MM.1S (cell line): ENCODE measurements at regions not wholly inside any gene's neighbourhood (a gene's known extent, or its start where the extent isn't known, plus 50 kb on each side); places are given as distances from the start of the nearest gene placed in this dataset.

ENCODE experiments used
- CTCF ChIP-seq: fragments of 300-600 bp; sonication (generic); IDR thresholded peaks from 2 replicates; pipeline ENCODE4 v1.5.1; 2016; ENCODE audit warnings: antibody characterized with exemption, low read length, mixed read lengths
- EZH2 ChIP-seq: fragments of 300-600 bp; sonication (generic); optimal IDR thresholded peaks from 2 replicates; pipeline ENCODE3; 2017; ENCODE audit warnings: low read depth, mild to moderate bottlenecking, antibody characterized with exemption, low read length, mixed read lengths

GRCh38 chrX:99271641-99272040, 1138.4 kb downstream of the PCDH19 start:
- TF ChIP-seq CTCF (no peak), EZH2 (no peak)
